GM23248 (cell line): ENCODE measurements at regions not wholly inside any gene's neighbourhood (a gene's known extent, or its start where the extent isn't known, plus 50 kb on each side); places are given as distances from the start of the nearest gene placed in this dataset.

Experiments used
- DNase-seq: peaks from one replicate; pipeline ENCODE4 v3.0.0-alpha.2; 2015
- H2AFZ ChIP-seq: fragments of 200-600 bp; sonication (generic); 2 replicates; pipeline ENCODE4 v1.6.1; 2016; ENCODE audit warnings: antibody characterized with exemption
- H3F3A ChIP-seq: fragments of 200-600 bp; sonication (generic); 2 replicates; pipeline ENCODE4 v1.6.1; 2016; ENCODE audit warnings: mild to moderate bottlenecking, antibody characterized with exemption, mixed run types; ENCODE audit not compliant: insufficient read depth
- H3K27ac ChIP-seq: fragments of 200-600 bp; sonication (generic); 2 replicates; pipeline ENCODE4 v1.5.1; 2016; ENCODE audit warnings: mild to moderate bottlenecking
- H3K27me3 ChIP-seq: fragments of 200-600 bp; sonication (generic); replicated peaks from 2 replicates; pipeline ENCODE4 v1.6.1; 2016; ENCODE audit warnings: mild to moderate bottlenecking; ENCODE audit not compliant: insufficient read depth
- H3K36me3 ChIP-seq: fragments of 200-600 bp; sonication (generic); 2 replicates; pipeline ENCODE4 v1.6.1; 2016; ENCODE audit warnings: low read depth, mild to moderate bottlenecking
- H3K4me1 ChIP-seq: fragments of 200-600 bp; sonication (generic); 2 replicates; pipeline ENCODE4 v1.6.1; 2016; ENCODE audit warnings: mild to moderate bottlenecking; ENCODE audit not compliant: insufficient read depth
- H3K4me2 ChIP-seq: fragments of 200-600 bp; sonication (generic); one replicate; pipeline ENCODE4 v1.6.1; 2016; ENCODE audit warnings: mild to moderate bottlenecking; ENCODE audit not compliant: unreplicated experiment
- H3K4me3 ChIP-seq: fragments of 200-600 bp; sonication (generic); 2 replicates; pipeline ENCODE4 v1.5.1; 2016; ENCODE audit warnings: mild to moderate bottlenecking
- H3K79me2 ChIP-seq: fragments of 200-600 bp; sonication (generic); 2 replicates; pipeline ENCODE4 v1.6.1; 2016; ENCODE audit warnings: mild to moderate bottlenecking; ENCODE audit not compliant: insufficient read depth
- H3K9ac ChIP-seq: fragments of 200-600 bp; sonication (generic); 2 replicates; pipeline ENCODE4 v1.6.1; 2016; ENCODE audit warnings: mild to moderate bottlenecking
- H3K9me2 ChIP-seq: fragments of 200-600 bp; sonication (generic); 2 replicates; pipeline ENCODE4 v1.6.1; 2016; ENCODE audit warnings: mixed run types, mild to moderate bottlenecking, moderate library complexity; ENCODE audit not compliant: insufficient read depth
- H3K9me3 ChIP-seq: fragments of 200-600 bp; sonication (generic); one replicate; pipeline ENCODE4 v1.6.1; 2017; ENCODE audit warnings: low read depth
- H4K20me1 ChIP-seq: fragments of 200-600 bp; sonication (generic); 2 replicates; pipeline ENCODE4 v1.6.0; 2016; ENCODE audit not compliant: insufficient read depth
- EZH2 ChIP-seq: fragments of 200-600 bp; sonication (generic); IDR thresholded peaks from 2 replicates; pipeline ENCODE4 v1.6.1; 2018; ENCODE audit warnings: antibody characterized with exemption, mild to moderate bottlenecking; ENCODE audit not compliant: insufficient read depth, poor library complexity, severe bottlenecking
- EZH2phosphoT487 ChIP-seq: fragments of 200-600 bp; sonication (generic); IDR thresholded peaks from 2 replicates; pipeline ENCODE4 v1.6.1; 2018; ENCODE audit warnings: antibody characterized with exemption, moderate library complexity, mild to moderate bottlenecking, low read depth; ENCODE audit not compliant: insufficient read depth
- WGBS, 2 experiments: methylation state at CpG; one replicate each; pipeline ENCODE4 v1.1.6; 2015 to 2017; ENCODE audit warnings: low lambda C conversion rate in 2 of 2, low coverage in 1 of 2; ENCODE audit errors: missing lambda C conversion rate in 2 of 2; 5-methylcytosine and 5-hydroxymethylcytosine counted together
- in situ Hi-C: fragments of 300-500 bp; cut with MboI; formaldehyde crosslinking; loops from 2 replicates; pipeline ENCODE4 v1.15.0; 2020

DNA sequence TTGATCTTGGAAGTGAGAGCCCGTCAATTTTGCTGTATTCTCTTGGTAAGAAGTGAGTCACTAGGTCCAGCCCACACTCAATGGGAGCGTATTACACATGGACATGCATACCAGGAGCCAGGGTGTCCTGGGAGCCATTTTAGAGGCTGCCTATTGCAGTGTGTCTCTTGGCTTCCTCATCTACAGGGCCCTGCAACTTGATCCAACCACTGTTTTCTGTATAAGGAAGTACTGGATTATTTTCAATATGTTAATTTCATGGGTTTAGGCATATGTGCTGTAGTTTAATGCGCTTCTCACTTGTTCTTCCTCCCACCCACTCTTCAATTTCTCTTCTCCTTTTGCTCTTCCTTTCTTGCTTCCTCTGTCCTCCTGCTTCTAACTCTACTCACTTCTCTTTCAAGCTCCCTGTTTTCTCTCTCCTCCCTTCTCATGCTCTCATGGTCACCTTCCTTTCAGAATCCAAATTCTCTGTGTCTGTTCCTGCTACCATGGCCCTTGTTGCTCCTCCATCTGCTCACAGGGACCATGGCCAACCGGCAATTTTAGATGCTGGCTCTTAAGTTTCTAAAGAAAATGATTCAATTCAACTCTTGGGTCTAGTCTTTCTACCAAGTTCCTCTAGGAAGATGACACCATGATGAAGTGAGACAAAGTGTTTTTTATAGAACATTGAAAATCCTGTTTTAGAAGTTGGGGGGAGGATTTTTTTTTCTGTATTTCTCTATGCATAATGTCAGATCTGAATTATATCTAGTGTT is 152.0 kb upstream of the ZEB2 start:
- peak; percentile 6 for DNase-seq
- WGBS, 2 experiments = 91 to 92% methylated on average over 4 of the region's 4 CpGs
- no peaks in the 10 kb centered on the region for H3K9me2 ChIP-seq
- no peak overlapping the region for H3K4me2 ChIP-seq
- no peaks in the 10 kb centered on the region for H4K20me1 ChIP-seq
- H3K27ac ChIP-seq = no peak overlapping the region
- H3K9me3 ChIP-seq = no peaks in the 10 kb centered on the region
- H3F3A ChIP-seq = no peaks in the 10 kb centered on the region
- H3K36me3 ChIP-seq = no peaks in the 10 kb centered on the region
- H2AFZ ChIP-seq = peak overlapping the region; percentile 7; the same call in 1 of the 2 replicates
- H3K4me3 ChIP-seq = no peak overlapping the region
- TF ChIP-seq EZH2 = no peak
- TF ChIP-seq EZH2phosphoT487 = no peak
- no peaks in the 10 kb centered on the region for H3K4me1 ChIP-seq
- no peaks in the 10 kb centered on the region for H3K79me2 ChIP-seq
- no peak overlapping the region for H3K9ac ChIP-seq
- H3K27me3 ChIP-seq = no peaks in the 10 kb centered on the region
- in situ Hi-C loops = no loop called here

DNA sequence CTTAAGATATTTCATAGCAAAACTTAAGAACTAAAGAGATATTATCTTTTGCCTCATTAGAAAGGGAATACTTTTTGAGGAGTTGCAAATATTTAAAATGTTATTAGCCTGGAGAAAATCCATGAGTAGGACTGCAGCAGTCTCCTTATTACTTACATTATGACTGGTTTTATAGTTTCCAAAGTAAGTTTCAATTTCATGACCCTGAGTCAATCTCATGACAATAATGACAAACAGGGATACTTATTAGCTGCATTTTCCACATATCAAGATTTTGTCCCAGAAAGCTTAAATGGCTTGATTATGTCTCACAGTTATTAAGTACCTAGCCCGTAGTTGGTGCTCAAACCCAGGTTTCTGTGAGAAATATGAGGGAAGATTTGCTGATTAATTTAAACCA is 150.8 kb upstream of the ZEB2 start:
- no peaks in the 10 kb centered on the region for H3F3A ChIP-seq
- H3K4me3 ChIP-seq = no peak overlapping the region
- in situ Hi-C loops = no loop called here
- no peak for DNase-seq
- no peak for TF ChIP-seq EZH2
- no peak for TF ChIP-seq EZH2phosphoT487
- H2AFZ ChIP-seq = no peak overlapping the region
- H3K36me3 ChIP-seq = no peaks in the 10 kb centered on the region
- no peaks in the 10 kb centered on the region for H4K20me1 ChIP-seq
- H3K9me2 ChIP-seq = no peaks in the 10 kb centered on the region
- no peak overlapping the region for H3K4me2 ChIP-seq
- 96 to 97% methylated on average over 1 of the region's 1 CpG for WGBS, 2 experiments
- H3K27ac ChIP-seq = no peak overlapping the region
- H3K9me3 ChIP-seq = no peaks in the 10 kb centered on the region
- H3K27me3 ChIP-seq = no peaks in the 10 kb centered on the region
- H3K9ac ChIP-seq = no peak overlapping the region
- peaks cover 3% of the 10 kb centered on the region; the same call in 1 of the 2 replicates for H3K4me1 ChIP-seq
- H3K79me2 ChIP-seq = no peaks in the 10 kb centered on the region

DNA sequence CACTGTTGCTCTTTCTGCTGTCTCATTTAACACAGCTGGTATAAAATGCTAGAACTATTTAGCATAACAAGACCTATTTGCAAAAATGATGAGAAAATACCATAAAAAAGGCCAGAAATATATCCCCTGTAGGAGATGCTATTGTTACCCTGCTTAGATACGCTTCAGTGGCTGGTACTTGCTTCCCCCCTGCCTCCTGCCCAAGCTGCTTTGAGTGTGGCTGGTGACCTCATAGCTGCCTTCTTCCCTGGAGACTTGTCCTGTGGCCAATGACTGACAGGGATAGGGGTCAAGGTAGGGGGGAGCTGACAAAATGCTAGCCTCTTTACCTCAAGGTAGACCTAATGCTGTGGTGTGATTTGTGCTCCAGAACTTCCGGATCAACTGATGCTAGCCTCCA is 150.2 kb upstream of the ZEB2 start:
- no peak overlapping the region for H2AFZ ChIP-seq
- peaks cover 4% of the 10 kb centered on the region; the same call in 1 of the 2 replicates for H3K4me1 ChIP-seq
- H3F3A ChIP-seq = no peaks in the 10 kb centered on the region
- no peak overlapping the region for H3K4me3 ChIP-seq
- 94% methylated on average over 2 of the region's 2 CpGs for WGBS, 2 experiments
- no peaks in the 10 kb centered on the region for H3K79me2 ChIP-seq
- no peak overlapping the region for H3K27ac ChIP-seq
- no peak for TF ChIP-seq EZH2phosphoT487
- no peak for TF ChIP-seq EZH2
- in situ Hi-C loops = no loop called here
- H3K27me3 ChIP-seq = no peaks in the 10 kb centered on the region
- H3K4me2 ChIP-seq = no peak overlapping the region
- H3K36me3 ChIP-seq = no peaks in the 10 kb centered on the region
- H4K20me1 ChIP-seq = no peaks in the 10 kb centered on the region
- DNase-seq = no peak
- H3K9ac ChIP-seq = no peak overlapping the region
- H3K9me2 ChIP-seq = no peaks in the 10 kb centered on the region
- no peaks in the 10 kb centered on the region for H3K9me3 ChIP-seq

DNA sequence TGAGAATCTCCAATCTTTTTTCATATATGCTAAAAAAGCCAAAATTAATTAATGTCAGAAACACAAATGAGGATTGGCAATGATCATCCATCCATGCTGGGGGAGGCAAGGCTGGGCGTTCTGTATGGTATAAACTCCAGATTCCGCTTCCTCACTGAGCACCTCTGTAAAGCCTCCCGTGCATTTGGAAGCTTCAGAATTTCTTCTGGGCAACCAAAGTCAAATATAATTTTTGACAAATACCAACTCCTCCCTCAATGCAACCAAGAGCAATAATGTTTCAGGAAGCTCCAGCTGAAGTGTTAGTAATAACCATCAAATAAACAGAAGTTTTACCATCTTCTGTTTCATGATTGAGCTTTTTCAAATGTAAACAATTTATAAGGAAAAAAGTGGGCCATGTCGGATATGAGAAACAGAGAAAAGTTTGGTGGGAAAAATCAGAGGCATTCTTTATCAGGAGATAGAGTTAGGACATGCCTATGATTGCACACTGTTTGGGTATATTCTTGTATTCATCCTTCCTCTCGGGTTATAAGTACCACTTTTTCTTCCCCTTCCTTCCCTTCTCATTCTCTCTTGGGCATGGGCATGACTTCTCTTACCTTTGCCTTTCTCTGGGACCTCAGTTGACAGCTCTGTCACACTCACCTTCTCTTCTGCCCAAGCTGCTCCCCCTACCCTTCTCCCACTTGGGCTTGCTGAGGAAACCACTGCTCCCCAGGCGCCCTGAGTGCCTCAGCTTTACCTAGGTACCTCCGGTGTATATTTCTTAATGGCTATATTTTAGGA is 149.5 kb upstream of the ZEB2 start:
- Histone ChIP-seq H3K9ac (no peak overlapping the region), H2AFZ (no peak overlapping the region), H3K4me3 (no peak overlapping the region), H3K9me3 (no peaks in the 10 kb centered on the region), H3K4me2 (no peak overlapping the region), H3F3A (no peaks in the 10 kb centered on the region), H3K4me1 (peaks cover 4% of the 10 kb centered on the region; the same call in 1 of the 2 replicates), H3K27ac (no peak overlapping the region), H3K27me3 (no peaks in the 10 kb centered on the region), H3K79me2 (no peaks in the 10 kb centered on the region), H3K36me3 (no peaks in the 10 kb centered on the region), H3K9me2 (no peaks in the 10 kb centered on the region), H4K20me1 (no peaks in the 10 kb centered on the region)
- in situ Hi-C loops = no loop called here
- DNase-seq = no peak
- WGBS, 2 experiments = 92 to 94% methylated on average over 7 of the region's 7 CpGs
- TF ChIP-seq EZH2phosphoT487 (no peak), EZH2 (no peak)
